Fibroblast of lung (primary cell): ENCODE measurements at regions not wholly inside any gene's neighbourhood (a gene's known extent, or its start where the extent isn't known, plus 50 kb on each side); places are given as distances from the start of the nearest gene placed in this dataset.

Experiments
- DNase-seq, 2 donors: peaks; one replicate each; pipeline versions ENCODE4 v3.0.0 to v3.0.0-alpha.2; 2010; ENCODE audit warnings: low read depth in 2 of 2
- H2AFZ ChIP-seq: 2 replicates; pipeline ENCODE4 v1.5.1; 2012; ENCODE audit warnings: low read length, control low read depth, inconsistent platforms
- H3K27ac ChIP-seq: 2 replicates; pipeline ENCODE4 v1.5.1; 2011; ENCODE audit warnings: low read length, control low read depth; ENCODE audit not compliant: insufficient read depth
- H3K27me3 ChIP-seq: 2 replicates; pipeline ENCODE4 v1.5.1; 2011; ENCODE audit warnings: mild to moderate bottlenecking, low read length; ENCODE audit not compliant: control insufficient read depth, insufficient read depth
- H3K36me3 ChIP-seq: 2 replicates; pipeline ENCODE4 v1.5.1; 2011; ENCODE audit warnings: low read length; ENCODE audit not compliant: control insufficient read depth, insufficient read depth
- H3K4me1 ChIP-seq: 2 replicates; pipeline ENCODE4 v1.5.1; 2011; ENCODE audit warnings: low read length; ENCODE audit not compliant: control insufficient read depth, insufficient read depth; ENCODE audit errors: extremely low read depth
- H3K4me2 ChIP-seq: 2 replicates; pipeline ENCODE4 v1.5.1; 2011; ENCODE audit warnings: low read length, control low read depth; ENCODE audit not compliant: insufficient read depth; ENCODE audit errors: extremely low read depth
- H3K4me3 ChIP-seq, 4 experiments: fragments of 200-600 bp in 1 of 4; sonication (generic) in 1 of 4; replicated peaks in 1 of 4; 2 replicates each; pipeline ENCODE4 v1.5.1; 2011 to 2016; ENCODE audit warnings: low read length in 4 of 4, low read depth in 3 of 4, mild to moderate bottlenecking in 3 of 4, control low read depth in 2 of 4, inconsistent platforms in 1 of 4, mixed read lengths in 1 of 4; ENCODE audit not compliant: insufficient read depth in 1 of 4; ENCODE audit errors: control extremely low read depth in 1 of 4
- H3K79me2 ChIP-seq: 2 replicates; pipeline ENCODE4 v1.5.1; 2012; ENCODE audit warnings: mild to moderate bottlenecking, low read length, inconsistent platforms; ENCODE audit not compliant: control insufficient read depth, insufficient read depth
- H3K9ac ChIP-seq: 2 replicates; pipeline ENCODE4 v1.5.1; 2011; ENCODE audit warnings: mild to moderate bottlenecking, low read length, control low read depth; ENCODE audit not compliant: insufficient read depth
- H3K9me3 ChIP-seq: 2 replicates; pipeline ENCODE4 v1.5.1; 2012; ENCODE audit warnings: low read depth, low read length; ENCODE audit not compliant: control insufficient read depth, insufficient read depth
- H4K20me1 ChIP-seq: 2 replicates; pipeline ENCODE4 v1.5.1; 2011; ENCODE audit warnings: low read length; ENCODE audit not compliant: control insufficient read depth, insufficient read depth; ENCODE audit errors: extremely low read depth
- CTCF ChIP-seq, 2 donors: IDR thresholded peaks in 1 of 2; conservative IDR thresholded peaks in 1 of 2; 1 replicate in 1 of 2; 2 replicates in 1 of 2; pipeline ENCODE4 v1.5.1; 2011 to 2012; ENCODE audit warnings: low read length in 2 of 2, control low read depth in 1 of 2, inconsistent platforms in 1 of 2, low read depth in 1 of 2, mild to moderate bottlenecking in 1 of 2
- EZH2 ChIP-seq: IDR thresholded peaks from 2 replicates; pipeline ENCODE4 v1.5.1; 2012; ENCODE audit warnings: low read length, control low read depth, mild to moderate bottlenecking; ENCODE audit errors: missing control alignments

DNA sequence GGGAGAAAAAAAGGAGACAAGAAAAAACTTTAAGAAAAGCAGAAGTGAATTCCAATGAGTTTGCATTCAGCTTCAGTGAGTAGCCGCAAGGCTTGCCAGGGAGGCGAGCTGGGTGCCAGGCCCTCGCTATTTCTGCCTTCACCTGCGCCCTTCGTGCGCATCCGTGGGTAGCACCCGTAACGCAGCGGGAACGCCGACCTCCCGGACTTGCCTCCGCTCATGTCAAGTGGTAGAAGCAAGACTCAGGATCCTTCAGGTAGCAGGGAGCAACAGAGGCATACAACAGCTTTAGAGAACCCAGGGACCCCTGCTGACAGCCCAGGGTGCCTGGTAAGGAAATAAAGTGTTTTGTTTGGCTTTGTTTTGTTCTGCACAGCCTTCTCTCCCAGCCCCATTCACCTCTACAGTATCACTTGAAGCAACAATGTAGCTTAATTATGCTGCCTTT is 140.0 kb upstream of the BCOR start:
- no peaks in the 10 kb centered on the region for H3K36me3 ChIP-seq
- no peak overlapping the region for H3K4me3 ChIP-seq
- H3K4me2 ChIP-seq: no peak overlapping the region
- H4K20me1 ChIP-seq: no peaks in the 10 kb centered on the region
- no peaks in the 10 kb centered on the region for H3K4me1 ChIP-seq
- H2AFZ ChIP-seq: no peak overlapping the region
- H3K79me2 ChIP-seq: no peaks in the 10 kb centered on the region
- DNase-seq: no peak
- no peaks in the 10 kb centered on the region for H3K9me3 ChIP-seq
- no peak for TF ChIP-seq EZH2
- no peak for TF ChIP-seq CTCF (conservative IDR thresholded peaks at IDR 0.05 in 1 of 2, IDR thresholded peaks at IDR 0.05 in 1 of 2; ENCODE audit: low read depth in 1 of 2, low read length in 2 of 2)
- no peaks in the 10 kb centered on the region for H3K27me3 ChIP-seq
- H3K27ac ChIP-seq: no peak overlapping the region
- H3K9ac ChIP-seq: no peak overlapping the region

- H3K27ac ChIP-seq: no peak overlapping the region
- TF ChIP-seq CTCF (conservative IDR thresholded peaks at IDR 0.05 in 1 of 2, IDR thresholded peaks at IDR 0.05 in 1 of 2; ENCODE audit: low read depth in 1 of 2, low read length in 2 of 2) (no peak), EZH2 (no peak)
- H3K4me3 ChIP-seq: no peak overlapping the region
- no peaks in the 10 kb centered on the region for H4K20me1 ChIP-seq
- H3K9ac ChIP-seq: no peak overlapping the region
- H3K36me3 ChIP-seq: no peaks in the 10 kb centered on the region
- H2AFZ ChIP-seq: no peak overlapping the region
- no peaks in the 10 kb centered on the region for H3K79me2 ChIP-seq
- H3K9me3 ChIP-seq: no peaks in the 10 kb centered on the region
- H3K27me3 ChIP-seq: no peaks in the 10 kb centered on the region
- H3K4me1 ChIP-seq: no peaks in the 10 kb centered on the region
- H3K4me2 ChIP-seq: no peak overlapping the region
- no peak for DNase-seq
Measured at GRCh38 chrX:40230646-40231045, 132.9 kb upstream of the BCOR start.

GRCh38 chrX:40227125-40227524 is 129.4 kb upstream of the BCOR start:
- Histone ChIP-seq H4K20me1 (no peaks in the 10 kb centered on the region), H3K9ac (no peak overlapping the region), H3K4me1 (no peaks in the 10 kb centered on the region), H3K36me3 (no peaks in the 10 kb centered on the region), H3K27me3 (no peaks in the 10 kb centered on the region), H3K4me2 (no peak overlapping the region), H3K4me3 (no peak overlapping the region), H3K27ac (no peak overlapping the region), H3K9me3 (no peaks in the 10 kb centered on the region), H3K79me2 (no peaks in the 10 kb centered on the region), H2AFZ (no peak overlapping the region)
- no peak for TF ChIP-seq EZH2
- no peak for TF ChIP-seq CTCF (conservative IDR thresholded peaks at IDR 0.05 in 1 of 2, IDR thresholded peaks at IDR 0.05 in 1 of 2; ENCODE audit: low read depth in 1 of 2, low read length in 2 of 2)
- no peak for DNase-seq
